ENCODE measurements at regions not wholly inside any gene's neighbourhood (a gene's known extent, or its start where the extent isn't known, plus 50 kb on each side); places are given as distances from the start of the nearest gene placed in this dataset.

DNA sequence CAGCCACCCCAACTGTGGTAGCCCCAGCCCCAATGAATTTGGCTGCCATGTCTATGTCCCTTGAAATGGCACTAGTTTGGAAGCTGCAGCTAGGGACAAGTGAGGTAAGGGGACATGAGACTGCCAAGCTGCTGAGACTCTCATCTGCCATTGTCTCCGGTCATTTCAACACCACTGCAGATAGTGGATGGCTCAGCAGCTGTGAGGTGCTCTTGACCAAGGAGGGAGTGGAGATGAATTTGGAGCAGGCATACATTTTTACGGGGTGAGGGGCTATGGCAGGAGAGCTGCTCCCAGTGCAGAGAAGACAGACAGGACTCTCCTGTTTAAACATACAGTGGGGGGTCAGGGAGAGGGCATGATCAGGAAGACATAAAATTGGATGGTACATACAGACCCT lies 315.5 kb upstream of the CAMK1G start:
- Histone ChIP-seq H3K27ac (ENCODE audit: low read length) (no peak overlapping the region), H2AFZ (ENCODE audit: low read length) (no peak overlapping the region), H3K4me2 (ENCODE audit: low read depth, low read length) (no peak overlapping the region), H3K4me3 (ENCODE audit: low read length) (no peak overlapping the region), H3K9me3 (replicated peaks; ENCODE audit: insufficient read depth, low read length) (no peaks in the 10 kb centered on the region), H3K36me3 (replicated peaks; ENCODE audit: insufficient read depth, low read length) (no peaks in the 10 kb centered on the region), H4K20me1 (ENCODE audit: insufficient read depth, low read length) (no peaks in the 10 kb centered on the region), H3K27me3 (replicated peaks; ENCODE audit: insufficient read depth, low read length) (no peaks in the 10 kb centered on the region), H3K9ac (ENCODE audit: low read length) (no peak overlapping the region), H3F3A (ENCODE audit: insufficient read depth, low read length) (no peaks in the 10 kb centered on the region), H3K9me2 (replicated peaks; ENCODE audit: insufficient read depth, low read length) (no peaks in the 10 kb centered on the region), H3K4me1 (ENCODE audit: low read length) (no peaks in the 10 kb centered on the region), H3K79me2 (ENCODE audit: low read length) (no peaks in the 10 kb centered on the region)
- TF ChIP-seq EZH2phosphoT487 (IDR thresholded peaks at IDR 0.05; ENCODE audit: low read length) (no peak), EZH2 (optimal IDR thresholded peaks at IDR 0.05; ENCODE audit: low read depth, low read length) (no peak)
- TF ChIP-seq, protein P1, sequence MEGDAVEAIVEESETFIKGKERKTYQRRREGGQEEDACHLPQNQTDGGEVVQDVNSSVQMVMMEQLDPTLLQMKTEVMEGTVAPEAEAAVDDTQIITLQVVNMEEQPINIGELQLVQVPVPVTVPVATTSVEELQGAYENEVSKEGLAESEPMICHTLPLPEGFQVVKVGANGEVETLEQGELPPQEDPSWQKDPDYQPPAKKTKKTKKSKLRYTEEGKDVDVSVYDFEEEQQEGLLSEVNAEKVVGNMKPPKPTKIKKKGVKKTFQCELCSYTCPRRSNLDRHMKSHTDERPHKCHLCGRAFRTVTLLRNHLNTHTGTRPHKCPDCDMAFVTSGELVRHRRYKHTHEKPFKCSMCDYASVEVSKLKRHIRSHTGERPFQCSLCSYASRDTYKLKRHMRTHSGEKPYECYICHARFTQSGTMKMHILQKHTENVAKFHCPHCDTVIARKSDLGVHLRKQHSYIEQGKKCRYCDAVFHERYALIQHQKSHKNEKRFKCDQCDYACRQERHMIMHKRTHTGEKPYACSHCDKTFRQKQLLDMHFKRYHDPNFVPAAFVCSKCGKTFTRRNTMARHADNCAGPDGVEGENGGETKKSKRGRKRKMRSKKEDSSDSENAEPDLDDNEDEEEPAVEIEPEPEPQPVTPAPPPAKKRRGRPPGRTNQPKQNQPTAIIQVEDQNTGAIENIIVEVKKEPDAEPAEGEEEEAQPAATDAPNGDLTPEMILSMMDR (IDR thresholded peaks at IDR 0.05; ENCODE audit: low read length) = no peak
- DNase-seq = no peak

DNA sequence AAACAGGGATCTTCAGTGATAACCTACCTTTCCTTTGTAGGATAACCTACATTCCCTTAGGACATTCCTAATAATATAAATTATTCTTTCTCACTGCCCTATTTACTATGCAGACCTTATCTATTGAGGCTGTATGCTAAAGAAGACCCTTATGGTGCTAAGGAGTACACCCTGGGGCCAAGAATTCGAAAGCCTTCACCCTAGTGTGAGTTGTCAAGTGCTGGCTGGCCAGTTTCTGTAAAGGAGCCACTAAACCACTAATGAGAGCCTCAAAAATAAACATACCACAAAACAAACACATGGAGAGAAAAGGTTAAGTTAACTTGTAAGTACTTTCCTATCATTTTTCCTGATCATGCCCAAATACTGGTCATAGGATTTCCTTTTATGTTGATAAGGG lies 315.0 kb upstream of the CAMK1G start:
- Histone ChIP-seq H3K4me2 (ENCODE audit: low read depth, low read length) (no peak overlapping the region), H3F3A (ENCODE audit: insufficient read depth, low read length) (no peaks in the 10 kb centered on the region), H3K27ac (ENCODE audit: low read length) (no peak overlapping the region), H3K9me2 (replicated peaks; ENCODE audit: insufficient read depth, low read length) (no peaks in the 10 kb centered on the region), H3K79me2 (ENCODE audit: low read length) (no peaks in the 10 kb centered on the region), H3K36me3 (replicated peaks; ENCODE audit: insufficient read depth, low read length) (no peaks in the 10 kb centered on the region), H3K4me1 (ENCODE audit: low read length) (no peaks in the 10 kb centered on the region), H3K9me3 (replicated peaks; ENCODE audit: insufficient read depth, low read length) (no peaks in the 10 kb centered on the region), H2AFZ (ENCODE audit: low read length) (no peak overlapping the region), H3K27me3 (replicated peaks; ENCODE audit: insufficient read depth, low read length) (no peaks in the 10 kb centered on the region), H3K4me3 (ENCODE audit: low read length) (no peak overlapping the region), H3K9ac (ENCODE audit: low read length) (no peak overlapping the region), H4K20me1 (ENCODE audit: insufficient read depth, low read length) (no peaks in the 10 kb centered on the region)
- no peak for TF ChIP-seq EZH2 (optimal IDR thresholded peaks at IDR 0.05; ENCODE audit: low read depth, low read length)
- TF ChIP-seq, protein P1 (IDR thresholded peaks at IDR 0.05; ENCODE audit: low read length) = no peak
- TF ChIP-seq EZH2phosphoT487 (IDR thresholded peaks at IDR 0.05; ENCODE audit: low read length) = no peak
- no peak for DNase-seq

DNA sequence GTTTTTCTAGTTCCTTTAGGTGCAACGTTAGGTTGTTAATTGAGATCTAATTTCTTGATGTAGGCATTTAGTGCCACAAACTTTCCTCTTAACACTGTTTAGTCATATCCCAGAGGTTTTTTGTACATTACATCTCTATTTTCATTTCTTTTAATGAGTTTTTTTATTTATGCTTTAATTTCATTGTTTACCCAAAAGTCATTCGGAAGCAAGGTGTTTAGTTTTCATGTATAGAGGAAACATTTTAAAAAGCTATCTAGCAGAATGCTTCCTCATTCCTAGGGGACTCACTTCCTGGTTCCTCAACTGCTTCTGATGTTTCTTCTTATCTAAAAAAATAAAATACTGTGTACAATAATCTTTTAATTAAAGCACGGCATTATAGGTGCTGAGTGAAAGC lies 307.2 kb upstream of the CAMK1G start:
- Histone ChIP-seq H3K9me2 (replicated peaks; ENCODE audit: insufficient read depth, low read length) (no peaks in the 10 kb centered on the region), H3F3A (ENCODE audit: insufficient read depth, low read length) (no peaks in the 10 kb centered on the region), H2AFZ (ENCODE audit: low read length) (no peak overlapping the region), H3K27ac (ENCODE audit: low read length) (no peak overlapping the region), H3K4me1 (ENCODE audit: low read length) (no peaks in the 10 kb centered on the region), H3K4me2 (ENCODE audit: low read depth, low read length) (no peak overlapping the region), H4K20me1 (ENCODE audit: insufficient read depth, low read length) (no peaks in the 10 kb centered on the region), H3K79me2 (ENCODE audit: low read length) (no peaks in the 10 kb centered on the region), H3K4me3 (ENCODE audit: low read length) (no peak overlapping the region), H3K27me3 (replicated peaks; ENCODE audit: insufficient read depth, low read length) (no peaks in the 10 kb centered on the region), H3K36me3 (replicated peaks; ENCODE audit: insufficient read depth, low read length) (no peaks in the 10 kb centered on the region), H3K9ac (ENCODE audit: low read length) (no peak overlapping the region), H3K9me3 (replicated peaks; ENCODE audit: insufficient read depth, low read length) (0 out of 2 replicates have a peak, but pooled peaks cover 7% of the 10 kb centered on the region)
- no peak for DNase-seq
- TF ChIP-seq, protein P1 (IDR thresholded peaks at IDR 0.05; ENCODE audit: low read length) = no peak
- TF ChIP-seq EZH2phosphoT487 (IDR thresholded peaks at IDR 0.05; ENCODE audit: low read length) = no peak
- TF ChIP-seq EZH2 (optimal IDR thresholded peaks at IDR 0.05; ENCODE audit: low read depth, low read length) = no peak

All from MM.1S (cell line).